Dendritic cell treated with granulocyte-macrophage colony-stimulating factor and Interleukin-4, amounts not matched to agents 40 ng/mL and 50 ng/mL, for 4 days (primary cell): ENCODE measurements at regions not wholly inside any gene's neighbourhood (a gene's known extent, or its start where the extent isn't known, plus 50 kb on each side); places are given as distances from the start of the nearest gene placed in this dataset.

Source experiments
- H3K27ac Mint-ChIP-seq: one replicate; pipeline ENCODE4 v1.8.0; 2022; ENCODE audit warnings: mild to moderate bottlenecking, mixed read lengths
- H3K27me3 Mint-ChIP-seq: one replicate; pipeline ENCODE4 v1.8.0; 2022; ENCODE audit warnings: mild to moderate bottlenecking, mixed read lengths
- H3K36me3 Mint-ChIP-seq: one replicate; pipeline ENCODE4 v1.8.0; 2022; ENCODE audit warnings: low read depth, mixed read lengths
- H3K4me1 Mint-ChIP-seq: one replicate; pipeline ENCODE4 v1.8.0; 2022; ENCODE audit warnings: low read depth, mixed read lengths
- H3K4me3 Mint-ChIP-seq: one replicate; pipeline ENCODE4 v1.8.0; 2022; ENCODE audit warnings: mild to moderate bottlenecking, moderate library complexity, mixed read lengths
- H3K9me3 Mint-ChIP-seq: one replicate; pipeline ENCODE4 v1.8.0; 2022; ENCODE audit warnings: mixed read lengths
- intact Hi-C: fragments of 100-400 bp; cut with micrococcal nuclease; formaldehyde crosslinking; loops from one replicate; pipeline ENCODE4 v1.15.0; 2022

DNA sequence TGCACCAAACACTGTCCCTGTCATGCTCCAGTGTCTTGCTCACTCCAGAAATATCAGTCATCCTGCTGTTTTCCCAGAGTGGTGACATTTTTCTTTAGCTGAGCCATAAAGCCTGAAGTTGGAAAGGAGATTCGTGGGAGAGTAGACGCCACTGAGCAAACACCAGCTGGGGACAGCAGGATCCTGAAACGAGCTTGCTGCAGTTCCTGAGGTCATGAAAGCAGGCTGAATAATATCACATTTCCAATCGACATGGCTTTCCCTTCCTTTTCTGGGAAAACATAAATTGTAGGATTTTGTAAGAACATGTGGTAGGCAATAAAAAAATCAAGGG is 276.4 kb downstream of the CDCA7 start:
- no peak overlapping the region for H3K4me3 Mint-ChIP-seq
- H3K4me1 Mint-ChIP-seq = no peaks in the 10 kb centered on the region
- no peak overlapping the region for H3K27ac Mint-ChIP-seq
- intact Hi-C loops = no loop called here
- H3K36me3 Mint-ChIP-seq = no peaks in the 10 kb centered on the region
- H3K9me3 Mint-ChIP-seq = no peaks in the 10 kb centered on the region
- H3K27me3 Mint-ChIP-seq = peaks cover 10% of the 10 kb centered on the region

DNA sequence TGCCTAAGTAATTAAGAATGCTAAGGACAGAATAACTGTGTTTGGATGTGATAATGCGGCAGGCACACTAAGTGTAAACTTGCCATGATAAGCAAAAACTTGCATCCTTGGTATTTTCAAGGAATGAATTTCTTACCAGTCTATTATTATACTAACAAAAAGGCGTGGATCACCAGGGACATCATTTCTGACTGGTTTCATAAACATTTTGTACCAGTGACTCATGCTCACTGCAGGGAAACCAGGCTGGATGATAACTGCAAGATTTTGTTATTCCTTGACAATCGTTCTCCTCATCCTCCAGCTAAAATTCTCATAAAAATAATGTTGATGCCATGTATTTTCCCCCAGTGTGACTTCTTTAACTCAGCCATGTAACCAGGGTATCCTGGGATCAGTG is 289.5 kb downstream of the CDCA7 start:
- Mint-ChIP-seq H3K27ac (no peak overlapping the region), H3K4me3 (no peak overlapping the region)

DNA sequence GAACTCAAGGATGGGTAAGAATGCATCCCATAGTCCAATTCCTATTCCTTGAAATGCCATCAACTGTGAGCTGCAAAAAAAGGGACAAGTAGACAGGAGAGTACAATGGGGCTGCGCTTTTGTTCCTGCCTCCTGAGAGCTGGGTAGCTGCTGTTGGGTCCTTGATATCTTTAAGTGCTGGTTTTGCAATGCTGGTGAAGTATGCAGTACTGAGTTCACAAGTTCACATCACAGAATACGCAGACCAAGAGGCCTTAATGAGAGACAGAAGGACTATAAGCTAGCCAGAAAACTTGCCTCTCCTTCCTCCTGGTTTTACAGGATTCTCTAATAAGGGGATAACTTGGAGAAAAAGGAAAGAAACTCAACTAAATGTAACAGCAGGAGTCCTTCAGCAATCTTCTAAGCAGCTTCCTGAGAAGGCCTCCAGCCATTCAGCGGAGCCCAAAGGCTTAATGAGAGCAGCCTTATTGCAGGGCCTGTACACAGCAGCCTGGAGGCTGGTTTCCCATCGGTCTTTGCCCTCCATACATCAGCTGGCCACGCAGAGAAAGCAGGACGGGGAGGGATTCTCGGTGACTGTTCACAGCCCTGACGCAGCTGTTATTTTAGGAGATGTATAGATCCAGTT is 293.1 kb downstream of the CDCA7 start:
- no peak overlapping the region for H3K27ac Mint-ChIP-seq
- intact Hi-C loops = no loop called here
- peaks cover 2% of the 10 kb centered on the region for H3K27me3 Mint-ChIP-seq
- H3K9me3 Mint-ChIP-seq = no peaks in the 10 kb centered on the region
- H3K4me1 Mint-ChIP-seq = peaks cover 5% of the 10 kb centered on the region
- H3K36me3 Mint-ChIP-seq = no peaks in the 10 kb centered on the region
- H3K4me3 Mint-ChIP-seq = no peak overlapping the region

More for the DNA sequence above, 289.5 kb downstream of the CDCA7 start:
- Mint-ChIP-seq H3K27me3 (peaks cover 3% of the 10 kb centered on the region), H3K4me1 (peaks cover 5% of the 10 kb centered on the region), H3K9me3 (no peaks in the 10 kb centered on the region), H3K36me3 (no peaks in the 10 kb centered on the region)
- intact Hi-C loops = no loop called here

DNA sequence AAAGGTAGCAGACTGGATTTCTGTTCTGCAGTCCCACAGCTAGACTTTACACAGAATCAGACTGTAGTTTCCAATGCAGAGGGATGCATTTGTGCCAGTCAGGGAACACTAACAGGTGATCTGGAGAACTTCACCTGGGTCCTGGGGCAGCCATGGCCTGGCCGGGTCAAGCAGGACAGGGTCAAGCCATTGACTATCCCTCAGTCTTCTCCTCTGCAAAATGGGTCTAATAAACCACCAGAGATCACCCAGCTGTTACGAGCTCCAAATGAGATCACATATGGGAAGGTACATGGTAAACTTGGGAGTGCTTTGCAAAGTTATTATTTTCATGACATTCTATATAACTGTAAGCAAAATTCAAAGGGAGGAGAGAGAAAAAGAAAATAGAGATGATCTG is 294.1 kb downstream of the CDCA7 start:
- intact Hi-C loops = no loop called here
- H3K36me3 Mint-ChIP-seq = no peaks in the 10 kb centered on the region
- peaks cover 5% of the 10 kb centered on the region for H3K27me3 Mint-ChIP-seq
- peaks cover under 1% of the 10 kb centered on the region for H3K4me1 Mint-ChIP-seq
- no peak overlapping the region for H3K4me3 Mint-ChIP-seq
- no peaks in the 10 kb centered on the region for H3K9me3 Mint-ChIP-seq
- no peak overlapping the region for H3K27ac Mint-ChIP-seq

DNA sequence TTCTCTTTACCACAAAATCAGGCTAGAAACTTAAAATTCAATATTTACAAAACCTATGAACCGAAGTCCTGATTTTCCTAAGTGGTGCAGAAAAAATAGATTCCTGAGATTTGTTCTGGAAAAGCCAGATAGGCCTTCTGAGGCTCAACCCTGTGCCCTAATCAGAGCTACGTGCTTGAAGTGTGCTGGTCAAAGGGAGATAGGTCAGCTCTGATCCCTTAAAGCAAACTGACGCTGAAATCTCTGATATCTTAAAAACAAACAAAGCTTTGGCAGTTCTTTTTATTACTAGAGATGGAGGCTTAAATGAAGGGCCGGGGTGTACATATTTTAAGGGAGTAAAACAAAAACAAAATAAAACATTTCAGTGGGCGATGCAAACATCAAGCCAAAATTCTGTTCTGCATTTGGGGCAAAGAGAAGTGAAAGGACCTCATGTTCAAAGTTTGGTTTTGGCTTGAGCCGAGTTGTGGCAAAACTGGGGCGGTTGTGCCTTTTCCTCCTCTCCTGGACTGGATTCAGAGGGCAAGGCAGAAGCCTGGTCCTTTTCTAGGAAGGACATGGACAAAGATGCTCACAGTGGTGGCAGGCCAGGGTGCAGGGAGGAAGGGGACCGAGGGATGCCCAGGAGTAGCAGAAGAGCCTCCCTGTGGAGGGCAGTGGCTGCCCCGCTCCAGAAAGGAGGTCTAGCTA is 295.0 kb downstream of the CDCA7 start:
- H3K36me3 Mint-ChIP-seq = no peaks in the 10 kb centered on the region
- H3K27ac Mint-ChIP-seq = no peak overlapping the region
- intact Hi-C loops = no loop called here
- H3K4me3 Mint-ChIP-seq = no peak overlapping the region
- H3K4me1 Mint-ChIP-seq = no peaks in the 10 kb centered on the region
- no peaks in the 10 kb centered on the region for H3K9me3 Mint-ChIP-seq
- H3K27me3 Mint-ChIP-seq = peaks cover 13% of the 10 kb centered on the region

DNA sequence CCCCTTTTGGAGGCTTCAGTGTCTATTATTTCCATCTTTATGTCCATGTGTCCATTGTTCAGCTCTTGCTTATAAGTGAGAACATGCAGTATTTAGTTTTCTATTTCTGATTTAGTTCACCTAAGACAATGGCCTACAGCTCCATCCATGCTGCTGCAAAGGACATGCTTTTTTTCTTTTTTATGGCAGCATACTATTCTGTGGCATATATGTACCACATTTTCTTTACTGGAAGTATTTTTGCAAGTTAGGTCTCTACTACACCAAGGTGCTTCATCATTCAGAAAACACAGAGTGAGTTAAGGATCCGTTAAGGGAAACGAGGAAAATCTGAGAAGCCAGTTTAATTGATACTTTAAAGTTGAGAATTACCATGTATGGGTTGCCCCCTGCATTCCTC is 297.2 kb downstream of the CDCA7 start:
- Mint-ChIP-seq H3K27me3 (peaks cover 14% of the 10 kb centered on the region), H3K36me3 (no peaks in the 10 kb centered on the region), H3K27ac (no peak overlapping the region), H3K9me3 (no peaks in the 10 kb centered on the region), H3K4me1 (no peaks in the 10 kb centered on the region), H3K4me3 (no peak overlapping the region)
- intact Hi-C loops = no loop called here

DNA sequence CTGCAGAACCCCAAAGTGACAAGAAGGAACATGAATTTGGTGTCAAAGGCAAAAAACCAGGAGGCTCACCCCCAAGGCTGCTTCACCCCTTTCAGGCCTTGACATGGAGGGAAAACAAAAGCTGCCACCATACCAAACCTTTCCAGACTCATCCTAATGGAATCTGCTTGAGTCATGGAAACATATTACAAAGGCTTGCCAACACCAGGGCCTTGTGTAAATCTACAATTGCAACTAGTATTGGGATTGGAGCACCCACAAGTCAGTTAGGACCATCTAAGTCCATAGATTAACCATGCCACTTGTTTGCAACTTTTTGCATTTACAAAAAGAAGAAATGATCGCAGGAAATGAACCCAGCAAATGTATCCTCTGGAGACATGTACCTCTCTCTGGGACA is 297.6 kb downstream of the CDCA7 start:
- H3K9me3 Mint-ChIP-seq = no peaks in the 10 kb centered on the region
- H3K4me1 Mint-ChIP-seq = no peaks in the 10 kb centered on the region
- intact Hi-C loops = no loop called here
- no peaks in the 10 kb centered on the region for H3K36me3 Mint-ChIP-seq
- H3K27me3 Mint-ChIP-seq = peaks cover 14% of the 10 kb centered on the region
- no peak overlapping the region for H3K27ac Mint-ChIP-seq
- no peak overlapping the region for H3K4me3 Mint-ChIP-seq

DNA sequence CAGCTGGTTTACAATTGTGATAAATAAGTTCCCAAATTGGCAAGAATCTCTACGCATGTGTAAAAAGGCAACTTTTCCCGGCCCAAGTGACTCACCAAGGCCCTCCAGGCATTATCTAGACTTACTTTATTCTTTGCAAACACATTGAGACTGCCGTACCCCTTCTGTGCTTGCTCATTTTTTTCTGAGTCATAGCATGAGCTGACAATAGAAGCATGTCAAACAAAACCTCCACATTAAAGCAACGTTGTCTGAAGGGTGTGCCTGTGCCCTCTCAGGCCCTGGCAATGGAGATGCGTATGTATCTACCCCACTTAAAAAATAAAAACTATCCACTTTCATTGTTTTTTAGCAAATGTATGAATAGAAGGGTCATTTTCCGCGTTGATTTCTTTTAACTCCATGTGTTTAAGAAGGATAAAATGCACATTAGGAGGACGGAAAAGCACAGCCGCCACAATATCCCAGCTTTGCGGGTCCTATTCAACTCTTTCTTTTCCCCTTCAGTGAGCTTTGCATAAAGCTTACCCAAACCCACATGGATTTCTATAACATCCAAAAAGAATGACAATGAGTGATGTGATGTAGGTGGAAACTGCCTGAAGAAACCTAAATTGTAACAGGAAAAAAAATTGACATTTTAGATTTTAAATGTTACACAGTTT is 298.2 kb downstream of the CDCA7 start:
- Mint-ChIP-seq H3K27ac (no peak overlapping the region), H3K4me1 (no peaks in the 10 kb centered on the region), H3K36me3 (no peaks in the 10 kb centered on the region), H3K27me3 (peaks cover 14% of the 10 kb centered on the region), H3K4me3 (no peak overlapping the region), H3K9me3 (no peaks in the 10 kb centered on the region)
- intact Hi-C loops = no loop called here

DNA sequence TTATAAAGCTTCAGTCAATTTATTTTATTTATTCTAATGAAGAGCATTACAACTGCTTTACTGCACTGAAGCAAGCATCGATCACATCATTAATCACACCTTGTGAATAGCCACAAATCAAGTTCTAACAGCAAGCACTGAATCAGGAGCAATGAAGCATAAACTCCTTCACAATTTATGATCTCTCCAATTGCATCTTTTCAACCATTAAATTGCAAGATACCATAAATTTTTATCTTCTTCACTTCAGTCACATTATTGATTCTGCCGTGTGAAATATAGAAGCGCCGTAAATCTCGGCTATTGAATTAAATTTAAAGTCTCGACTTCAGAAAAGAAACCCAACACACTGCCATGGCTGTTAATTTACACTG is 298.7 kb downstream of the CDCA7 start:
- intact Hi-C loops = no loop called here
- Mint-ChIP-seq H3K27me3 (peaks cover 14% of the 10 kb centered on the region), H3K4me1 (no peaks in the 10 kb centered on the region), H3K36me3 (no peaks in the 10 kb centered on the region), H3K9me3 (no peaks in the 10 kb centered on the region), H3K27ac (no peak overlapping the region), H3K4me3 (no peak overlapping the region)

DNA sequence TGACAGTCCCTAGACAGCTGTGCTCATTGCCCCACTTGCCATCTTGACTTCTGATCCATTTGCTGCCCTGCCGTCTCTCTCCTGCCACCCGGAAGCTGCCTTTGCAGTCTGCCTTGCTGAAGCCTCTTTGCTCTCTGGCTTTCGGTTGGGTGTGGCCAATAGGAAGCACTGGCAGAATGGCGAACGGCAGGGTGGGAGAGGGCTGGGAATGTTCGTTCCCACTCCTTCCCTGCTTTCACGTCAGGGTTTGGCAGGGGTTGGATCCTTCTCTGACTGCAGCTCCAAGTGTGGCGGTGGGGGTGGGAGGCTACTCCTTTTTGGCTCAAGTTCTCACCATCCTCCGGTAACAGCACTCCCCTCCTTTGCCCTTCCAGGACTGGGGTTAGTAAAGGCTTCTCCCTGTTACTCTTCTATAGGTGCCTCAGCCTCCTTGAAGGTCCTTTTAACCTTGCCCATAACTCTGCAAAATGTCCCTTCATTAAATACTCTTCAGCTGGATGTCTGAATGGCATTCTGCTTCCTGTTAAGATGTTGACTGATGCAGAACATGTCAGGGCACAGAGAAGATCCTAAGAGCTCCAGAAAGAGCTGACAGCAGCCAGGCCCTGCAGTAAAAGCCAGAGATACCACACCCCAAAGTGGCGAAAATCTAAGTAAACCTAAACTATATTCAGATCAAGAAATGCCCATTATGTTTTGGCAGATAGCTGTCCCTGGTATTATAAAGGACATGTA is 299.7 kb downstream of the CDCA7 start:
- peaks cover 14% of the 10 kb centered on the region for H3K27me3 Mint-ChIP-seq
- H3K4me3 Mint-ChIP-seq = no peak overlapping the region
- H3K36me3 Mint-ChIP-seq = no peaks in the 10 kb centered on the region
- no peak overlapping the region for H3K27ac Mint-ChIP-seq
- no peaks in the 10 kb centered on the region for H3K9me3 Mint-ChIP-seq
- no peaks in the 10 kb centered on the region for H3K4me1 Mint-ChIP-seq
- intact Hi-C loops = no loop called here

DNA sequence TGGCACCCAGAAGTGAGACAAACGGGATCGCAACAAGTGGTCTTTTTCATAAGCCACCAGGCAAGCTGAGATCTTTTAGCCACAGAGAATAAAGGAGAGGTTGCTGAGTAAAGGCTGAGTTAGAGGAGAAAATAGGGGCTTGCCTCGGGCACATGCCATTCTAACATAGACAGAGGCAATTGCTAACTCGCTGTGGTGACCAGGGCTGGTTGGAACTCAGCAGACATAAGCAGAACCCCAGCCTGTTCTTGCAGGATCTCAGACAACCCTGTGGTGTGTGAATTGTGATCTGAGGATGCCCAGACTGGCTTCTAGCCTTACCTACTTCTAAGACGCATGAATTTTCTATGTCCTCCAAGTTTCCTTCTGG is 300.2 kb downstream of the CDCA7 start:
- intact Hi-C loops = no loop called here
- peaks cover 13% of the 10 kb centered on the region for H3K27me3 Mint-ChIP-seq
- no peak overlapping the region for H3K4me3 Mint-ChIP-seq

DNA sequence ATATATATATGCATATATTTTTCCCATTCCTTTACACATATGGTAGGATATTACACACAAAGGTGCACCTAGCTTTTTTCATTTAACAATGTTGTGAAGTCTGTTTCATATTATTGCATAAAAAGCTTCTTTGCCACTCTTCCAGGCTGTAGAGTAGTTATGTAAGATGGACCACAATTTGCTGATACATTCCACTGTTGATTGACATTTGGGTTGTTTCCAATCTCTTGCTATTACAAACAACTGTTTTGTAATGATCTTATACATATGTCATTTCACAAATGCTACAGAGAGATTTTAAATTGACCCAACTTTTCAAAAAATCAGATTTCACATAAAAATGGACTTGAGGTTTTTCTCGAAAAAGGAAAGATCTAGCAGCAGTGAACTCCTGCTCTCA is 301.4 kb downstream of the CDCA7 start:
- H3K9me3 Mint-ChIP-seq = no peaks in the 10 kb centered on the region
- intact Hi-C loops = no loop called here
- H3K36me3 Mint-ChIP-seq = no peaks in the 10 kb centered on the region
- H3K27me3 Mint-ChIP-seq = peaks cover 14% of the 10 kb centered on the region
- no peak overlapping the region for H3K27ac Mint-ChIP-seq
- H3K4me3 Mint-ChIP-seq = no peak overlapping the region
- no peaks in the 10 kb centered on the region for H3K4me1 Mint-ChIP-seq

More for the DNA sequence above, 300.2 kb downstream of the CDCA7 start:
- no peaks in the 10 kb centered on the region for H3K9me3 Mint-ChIP-seq
- H3K27ac Mint-ChIP-seq = no peak overlapping the region
- no peaks in the 10 kb centered on the region for H3K4me1 Mint-ChIP-seq
- H3K36me3 Mint-ChIP-seq = no peaks in the 10 kb centered on the region

DNA sequence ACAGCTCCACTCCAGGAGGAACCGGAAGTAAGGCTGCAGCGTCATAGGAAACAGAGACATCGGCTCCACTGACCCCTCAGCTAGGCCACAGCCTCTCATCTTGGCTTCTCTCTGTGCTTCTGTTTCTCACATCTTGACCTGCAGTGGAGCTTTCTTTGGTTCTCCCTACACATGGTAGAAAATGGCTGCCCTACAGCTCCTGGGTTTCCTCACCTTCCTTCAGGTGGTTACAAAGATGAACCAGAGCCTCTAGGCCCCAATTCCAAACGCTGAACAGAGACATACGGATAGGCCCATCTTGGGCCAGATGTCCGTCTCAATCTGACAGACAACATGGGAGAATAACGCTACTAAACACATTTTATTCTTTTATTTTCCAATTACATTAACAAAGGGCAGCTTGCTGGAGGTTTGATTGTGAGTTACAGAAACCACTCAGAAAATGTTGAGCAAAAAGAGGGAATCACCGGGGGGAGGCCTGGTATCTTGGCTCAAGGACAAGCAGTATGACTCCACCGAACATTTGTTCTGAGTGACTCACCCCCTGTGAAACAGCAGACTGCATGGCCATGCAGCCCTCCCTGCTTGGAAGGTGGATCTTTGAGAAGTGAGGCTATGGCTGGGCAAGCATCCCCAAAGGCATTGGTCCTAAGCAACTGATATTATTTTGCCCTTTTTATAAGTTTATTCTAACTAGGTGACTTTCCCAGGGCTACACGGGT is 303.5 kb downstream of the CDCA7 start:
- intact Hi-C loops = no loop called here
- no peaks in the 10 kb centered on the region for H3K4me1 Mint-ChIP-seq

DNA sequence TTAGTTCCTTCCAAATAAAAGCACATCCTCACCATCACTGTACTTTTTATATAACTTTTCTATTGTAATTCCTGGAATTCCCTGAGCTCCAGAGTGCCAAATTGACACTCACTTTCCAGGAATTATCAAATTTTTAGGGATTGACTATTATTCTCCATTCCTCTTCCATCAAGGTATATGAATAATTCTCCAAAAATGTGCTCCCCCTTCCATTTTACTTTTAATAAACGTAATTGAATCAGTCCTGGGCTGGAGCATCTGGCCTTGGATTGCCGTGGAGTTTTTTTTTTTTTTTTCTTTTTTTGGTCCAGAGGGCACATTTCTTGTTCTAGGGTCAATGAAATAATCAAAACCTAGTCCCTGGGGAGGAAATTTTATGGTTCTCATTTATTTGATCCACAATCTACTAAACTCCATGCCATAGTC is 304.3 kb downstream of the CDCA7 start:
- Mint-ChIP-seq H3K27ac (no peak overlapping the region), H3K36me3 (no peaks in the 10 kb centered on the region), H3K4me3 (no peak overlapping the region), H3K9me3 (no peaks in the 10 kb centered on the region), H3K27me3 (peaks cover 20% of the 10 kb centered on the region), H3K4me1 (no peaks in the 10 kb centered on the region)
- intact Hi-C loops = no loop called here

More for the DNA sequence above, 303.5 kb downstream of the CDCA7 start:
- Mint-ChIP-seq H3K36me3 (no peaks in the 10 kb centered on the region), H3K27me3 (peaks cover 21% of the 10 kb centered on the region), H3K27ac (no peak overlapping the region), H3K4me3 (no peak overlapping the region), H3K9me3 (no peaks in the 10 kb centered on the region)
